CD4-positive, alpha-beta T cell (primary cell): ENCODE measurements at regions not wholly inside any gene's neighbourhood (a gene's known extent, or its start where the extent isn't known, plus 50 kb on each side); places are given as distances from the start of the nearest gene placed in this dataset.

Experiments used
- ATAC-seq: fragments of 200-7000 bp; cut with Tn5 transposase; one replicate; pipeline ENCODE4 v1.10.0; 2022; ENCODE audit warnings: mild to moderate bottlenecking; ENCODE audit not compliant: poor library complexity
- CTCF ChIA-PET: fragments of 350-600 bp; sonication (Branson Sonifier 250); formaldehyde crosslinking; loops from one replicate; lab custom pipeline; 2021; ENCODE audit warnings: antibody characterized with exemption, inconsistent platforms; lab: Charles Lee
- POLR2A ChIA-PET: fragments of 350-600 bp; sonication (Branson Sonifier 250); formaldehyde crosslinking; loops from one replicate; lab custom pipeline; 2021; ENCODE audit warnings: antibody characterized with exemption, inconsistent platforms; lab: Charles Lee
- DNase-seq, 14 experiments: peaks; one replicate each; pipeline ENCODE4 v3.0.0-alpha.2; 2013 to 2020; ENCODE audit warnings: mixed read lengths in 2 of 14
- H3K27ac ChIP-seq, 2 donors: one replicate each; pipeline versions ENCODE4 v1.5.1 to v1.7.0; 2013; ENCODE audit warnings: low read length in 2 of 2, low read depth in 1 of 2, mild to moderate bottlenecking in 1 of 2
- H3K27me3 ChIP-seq, 2 experiments: 1 replicate in 1 of 2; 2 replicates in 1 of 2; pipeline versions ENCODE4 v1.6.1 to v1.7.0; 2013; ENCODE audit warnings: low read length in 2 of 2, control low read depth in 1 of 2, mild to moderate bottlenecking in 1 of 2, moderate library complexity in 1 of 2; ENCODE audit not compliant: insufficient read depth in 2 of 2, control insufficient read depth in 1 of 2
- H3K36me3 ChIP-seq: one replicate; pipeline ENCODE4 v1.6.1; 2013; ENCODE audit warnings: low read length, control low read depth; ENCODE audit not compliant: insufficient read depth
- H3K4me1 ChIP-seq: one replicate; pipeline ENCODE4 v1.6.1; 2013; ENCODE audit warnings: low read length, control low read depth; ENCODE audit not compliant: insufficient read depth
- H3K4me3 ChIP-seq: one replicate; pipeline ENCODE4 v1.5.1; 2013; ENCODE audit warnings: mild to moderate bottlenecking, low read length, moderate library complexity
- H3K9me3 ChIP-seq, 2 experiments: 1 replicate in 1 of 2; 2 replicates in 1 of 2; pipeline versions ENCODE4 v1.6.1 to v1.7.0; 2013; ENCODE audit warnings: low read length in 2 of 2, mild to moderate bottlenecking in 2 of 2, control low read depth in 1 of 2, moderate library complexity in 1 of 2; ENCODE audit not compliant: control insufficient read depth in 1 of 2, insufficient read depth in 1 of 2
- H3K27ac Mint-ChIP-seq: one replicate; pipeline ENCODE4 v1.8.0; 2020; ENCODE audit warnings: mixed read lengths
- H3K27me3 Mint-ChIP-seq: one replicate; pipeline ENCODE4 v1.8.0; 2021; ENCODE audit warnings: mixed read lengths
- H3K36me3 Mint-ChIP-seq: one replicate; pipeline ENCODE4 v1.8.0; 2021; ENCODE audit warnings: low read depth, mixed read lengths
- H3K4me1 Mint-ChIP-seq: one replicate; pipeline ENCODE4 v1.8.0; 2021; ENCODE audit warnings: low read depth, mixed read lengths
- H3K4me3 Mint-ChIP-seq: one replicate; pipeline ENCODE4 v1.8.0; 2020; ENCODE audit warnings: mild to moderate bottlenecking, mixed read lengths
- H3K9me3 Mint-ChIP-seq: one replicate; pipeline ENCODE4 v1.8.0; 2020; ENCODE audit warnings: mixed read lengths
- intact Hi-C, 2 experiments: fragments of 100-400 bp; cut with DNase I in 1 of 2; cut with micrococcal nuclease in 1 of 2; formaldehyde crosslinking; loops; one replicate each; pipeline versions ENCODE4 v1.15.1 to v1.9.0; 2023 to 2025; cut with DNase I, micrococcal nuclease
- TF ChIP-seq, protein P1 (sequence below): fragments of 200-600 bp; IDR thresholded peaks from one replicate; pipeline ENCODE4 v1.8.0; 2022; ENCODE audit warnings: antibody characterized with exemption, mild to moderate bottlenecking

DNA sequence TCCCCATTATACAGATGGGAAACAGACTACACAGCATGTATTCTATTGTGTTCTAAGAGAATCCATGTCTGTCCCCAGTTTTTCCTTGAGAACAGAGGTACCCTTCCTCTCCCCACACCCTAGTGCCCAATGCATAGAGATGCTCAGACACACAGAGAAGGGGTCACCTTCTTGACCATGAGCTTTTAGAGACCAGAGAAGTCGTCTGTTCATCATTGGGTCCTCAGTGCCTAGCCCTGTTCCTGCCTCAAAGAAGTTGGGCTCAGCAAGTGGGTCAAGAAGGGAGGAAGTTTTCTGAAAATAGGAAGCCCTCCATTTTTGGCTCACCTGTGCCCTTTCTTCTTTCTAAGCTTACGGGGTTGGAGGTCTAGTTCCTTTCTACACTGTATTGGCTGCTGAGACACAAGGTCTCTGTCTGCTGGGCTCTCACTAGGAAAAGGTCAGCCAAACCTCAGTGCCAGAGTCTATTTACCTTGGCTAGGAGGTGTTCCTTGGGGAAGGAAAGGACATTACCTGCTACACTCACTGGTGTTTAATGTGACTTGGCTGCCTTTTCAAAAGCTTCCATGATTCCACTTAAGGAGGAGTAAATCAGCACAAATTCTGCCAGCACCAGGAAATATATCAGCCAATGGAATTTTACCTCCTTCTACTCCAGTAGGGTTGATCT lies 198.5 kb upstream of the PWP1 start:
- TF ChIP-seq, protein P1, sequence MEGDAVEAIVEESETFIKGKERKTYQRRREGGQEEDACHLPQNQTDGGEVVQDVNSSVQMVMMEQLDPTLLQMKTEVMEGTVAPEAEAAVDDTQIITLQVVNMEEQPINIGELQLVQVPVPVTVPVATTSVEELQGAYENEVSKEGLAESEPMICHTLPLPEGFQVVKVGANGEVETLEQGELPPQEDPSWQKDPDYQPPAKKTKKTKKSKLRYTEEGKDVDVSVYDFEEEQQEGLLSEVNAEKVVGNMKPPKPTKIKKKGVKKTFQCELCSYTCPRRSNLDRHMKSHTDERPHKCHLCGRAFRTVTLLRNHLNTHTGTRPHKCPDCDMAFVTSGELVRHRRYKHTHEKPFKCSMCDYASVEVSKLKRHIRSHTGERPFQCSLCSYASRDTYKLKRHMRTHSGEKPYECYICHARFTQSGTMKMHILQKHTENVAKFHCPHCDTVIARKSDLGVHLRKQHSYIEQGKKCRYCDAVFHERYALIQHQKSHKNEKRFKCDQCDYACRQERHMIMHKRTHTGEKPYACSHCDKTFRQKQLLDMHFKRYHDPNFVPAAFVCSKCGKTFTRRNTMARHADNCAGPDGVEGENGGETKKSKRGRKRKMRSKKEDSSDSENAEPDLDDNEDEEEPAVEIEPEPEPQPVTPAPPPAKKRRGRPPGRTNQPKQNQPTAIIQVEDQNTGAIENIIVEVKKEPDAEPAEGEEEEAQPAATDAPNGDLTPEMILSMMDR = no peak
- H3K27ac ChIP-seq = no peak overlapping the region
- CTCF ChIA-PET = no interaction called here
- Mint-ChIP-seq H3K4me1 (peaks cover 67% of the 10 kb centered on the region), H3K36me3 (no peaks in the 10 kb centered on the region), H3K4me3 (no peak overlapping the region), H3K27ac (no peak overlapping the region), H3K27me3 (no peaks in the 10 kb centered on the region), H3K9me3 (no peaks in the 10 kb centered on the region)
- H3K27me3 ChIP-seq = no peaks in the 10 kb centered on the region
- no peak overlapping the region for H3K4me3 ChIP-seq
- POLR2A ChIA-PET = no interaction called here
- intact Hi-C loops = no loop called here
- no peaks in the 10 kb centered on the region for H3K9me3 ChIP-seq
- no peaks in the 10 kb centered on the region for H3K36me3 ChIP-seq
- H3K4me1 ChIP-seq = peaks cover 23% of the 10 kb centered on the region
- ATAC-seq = no peak
- DNase-seq = no peak

GRCh38 chr12:107488666-107489065 lies 196.9 kb upstream of the PWP1 start:
- Mint-ChIP-seq H3K27ac (no peak overlapping the region), H3K36me3 (no peaks in the 10 kb centered on the region), H3K9me3 (no peaks in the 10 kb centered on the region), H3K27me3 (no peaks in the 10 kb centered on the region), H3K4me1 (peaks cover 80% of the 10 kb centered on the region), H3K4me3 (no peak overlapping the region)
- H3K9me3 ChIP-seq = no peaks in the 10 kb centered on the region
- DNase-seq (no peak), ATAC-seq (no peak)
- peaks cover 37% of the 10 kb centered on the region for H3K4me1 ChIP-seq
- H3K4me3 ChIP-seq = no peak overlapping the region
- no peaks in the 10 kb centered on the region for H3K27me3 ChIP-seq
- no peaks in the 10 kb centered on the region for H3K36me3 ChIP-seq
- H3K27ac ChIP-seq = no peak overlapping the region
- POLR2A ChIA-PET = no interaction called here
- intact Hi-C loops = no loop called here
- TF ChIP-seq, protein P1 = no peak
- CTCF ChIA-PET = no interaction called here

GRCh38 chr12:107490010-107490409 lies 195.6 kb upstream of the PWP1 start:
- peaks cover 37% of the 10 kb centered on the region for H3K4me1 ChIP-seq
- ChIA-PET CTCF (no interaction called here), POLR2A (no interaction called here)
- Mint-ChIP-seq H3K36me3 (no peaks in the 10 kb centered on the region), H3K4me1 (peaks cover 70% of the 10 kb centered on the region), H3K4me3 (no peak overlapping the region), H3K27ac (no peak overlapping the region), H3K27me3 (no peaks in the 10 kb centered on the region), H3K9me3 (no peaks in the 10 kb centered on the region)
- no peaks in the 10 kb centered on the region for H3K27me3 ChIP-seq
- peaks cover 0 to 3% of the 10 kb centered on the region in 2 experiments for H3K9me3 ChIP-seq
- no peak overlapping the region for H3K27ac ChIP-seq
- no peaks in the 10 kb centered on the region for H3K36me3 ChIP-seq
- DNase-seq (no peak), ATAC-seq (no peak)
- no peak overlapping the region for H3K4me3 ChIP-seq
- TF ChIP-seq, protein P1 = no peak
- intact Hi-C loops = no loop called here
